NCI-H510A treated with DMSO at 0.1 percent for 48 hours (cell line): ENCODE measurements at regions not wholly inside any gene's neighbourhood (a gene's known extent, or its start where the extent isn't known, plus 50 kb on each side); places are given as distances from the start of the nearest gene placed in this dataset.

Source experiments
- DNase-seq: peaks from one replicate; lab custom pipeline; 2025; lab: John Stamatoyannopoulos, UW

DNA sequence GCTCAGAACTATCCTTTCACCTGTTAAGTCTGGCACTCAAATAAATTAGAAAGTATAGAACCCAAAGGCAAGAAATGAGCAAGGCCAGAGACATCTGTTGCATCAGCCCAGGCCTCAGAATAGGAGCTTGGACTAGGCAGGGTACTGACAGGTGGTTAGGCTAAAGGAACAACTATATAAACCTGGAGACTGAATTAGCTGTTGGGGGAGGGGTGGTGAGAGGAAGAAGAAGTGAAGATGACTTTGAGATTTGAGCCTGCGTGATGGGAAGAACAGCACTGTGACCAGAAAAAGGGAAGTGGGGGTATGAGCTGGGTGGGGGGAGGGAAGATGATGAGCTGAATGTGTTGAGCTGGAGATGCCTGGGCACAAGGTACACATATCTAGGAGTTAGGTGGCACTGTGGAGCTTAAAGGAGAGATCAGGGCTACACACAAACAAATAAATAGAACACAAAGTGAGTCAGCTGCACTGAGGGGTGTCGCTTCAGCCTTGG is 244.7 kb downstream of the PTEN start:
- no peak for DNase-seq

DNA sequence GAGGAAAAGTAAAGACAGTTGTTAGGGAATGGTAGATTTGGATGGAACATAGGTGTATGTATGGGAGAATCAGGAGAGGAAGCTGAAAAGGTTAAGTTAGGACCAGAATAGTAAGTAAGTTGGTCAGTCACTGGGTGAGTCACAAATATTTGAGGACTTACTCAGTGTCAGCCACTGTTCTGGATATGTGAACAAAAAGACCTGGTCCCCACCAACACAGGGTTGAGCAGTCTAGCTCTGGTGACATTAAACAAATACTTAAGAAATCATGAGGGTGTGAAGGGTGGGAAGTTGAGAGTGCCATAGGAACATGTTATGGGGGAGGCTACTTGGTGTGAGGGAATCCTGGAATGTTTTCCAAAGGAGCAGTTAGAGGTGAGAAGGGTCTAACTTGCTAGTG is 246.9 kb downstream of the PTEN start:
- no peak for DNase-seq

DNA sequence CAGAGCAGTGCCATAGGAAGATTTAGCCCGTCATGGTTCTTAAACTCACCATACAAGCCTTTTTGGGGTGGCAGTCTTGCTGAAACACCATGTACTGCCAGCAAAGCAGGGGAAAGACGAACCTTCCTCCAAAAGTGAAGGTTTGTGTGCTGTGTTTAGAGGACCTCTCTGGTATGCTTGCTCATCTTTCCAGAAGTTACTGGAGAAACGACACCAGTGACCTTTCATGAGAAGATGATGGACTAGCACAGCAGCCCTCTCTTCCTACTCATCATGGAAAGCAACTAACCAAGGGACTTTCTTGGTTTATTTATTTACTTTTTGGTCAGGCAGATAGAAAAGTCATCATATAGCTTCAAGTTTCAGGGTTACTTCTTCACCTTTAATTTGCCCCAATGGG is 247.4 kb downstream of the PTEN start:
- no peak for DNase-seq

DNA sequence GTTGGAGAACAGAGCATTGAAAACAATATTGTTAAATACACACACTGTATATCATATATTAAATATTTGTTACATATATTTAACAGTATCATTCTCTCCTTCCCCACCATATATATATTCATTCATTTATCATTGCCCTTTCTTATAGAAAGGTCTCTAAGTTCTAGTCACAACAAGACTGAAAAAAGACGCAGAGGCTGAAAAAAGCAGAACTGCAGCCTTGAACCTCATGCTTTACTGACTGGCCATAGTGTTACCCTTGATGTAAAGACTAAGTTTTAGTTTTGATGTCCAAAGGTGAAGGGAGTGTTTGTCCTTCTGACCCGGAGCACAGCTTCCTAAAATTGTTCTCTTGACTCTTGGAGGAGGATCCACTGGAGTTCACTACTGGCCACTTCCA is 247.9 kb downstream of the PTEN start:
- DNase-seq = no peak

DNA sequence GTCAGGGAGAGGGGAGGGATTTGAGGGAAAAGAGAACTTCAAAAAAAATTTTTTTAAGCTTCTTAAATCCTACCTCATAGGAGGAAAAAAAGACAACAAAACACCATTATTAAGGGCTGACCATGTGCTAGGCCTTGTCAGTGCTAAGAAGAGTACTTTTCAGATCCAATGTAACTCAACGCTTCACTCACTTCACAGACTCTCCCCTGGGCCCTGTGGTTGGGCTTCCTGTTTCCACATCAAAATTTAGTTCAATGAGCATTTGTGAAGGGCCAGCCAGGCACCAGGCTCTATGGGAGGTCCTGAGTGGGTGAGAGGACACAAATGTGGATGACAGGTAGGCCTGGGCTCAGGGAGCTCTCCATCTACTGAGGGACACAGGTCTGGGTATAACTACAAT is 249.8 kb downstream of the PTEN start:
- DNase-seq = no peak

DNA sequence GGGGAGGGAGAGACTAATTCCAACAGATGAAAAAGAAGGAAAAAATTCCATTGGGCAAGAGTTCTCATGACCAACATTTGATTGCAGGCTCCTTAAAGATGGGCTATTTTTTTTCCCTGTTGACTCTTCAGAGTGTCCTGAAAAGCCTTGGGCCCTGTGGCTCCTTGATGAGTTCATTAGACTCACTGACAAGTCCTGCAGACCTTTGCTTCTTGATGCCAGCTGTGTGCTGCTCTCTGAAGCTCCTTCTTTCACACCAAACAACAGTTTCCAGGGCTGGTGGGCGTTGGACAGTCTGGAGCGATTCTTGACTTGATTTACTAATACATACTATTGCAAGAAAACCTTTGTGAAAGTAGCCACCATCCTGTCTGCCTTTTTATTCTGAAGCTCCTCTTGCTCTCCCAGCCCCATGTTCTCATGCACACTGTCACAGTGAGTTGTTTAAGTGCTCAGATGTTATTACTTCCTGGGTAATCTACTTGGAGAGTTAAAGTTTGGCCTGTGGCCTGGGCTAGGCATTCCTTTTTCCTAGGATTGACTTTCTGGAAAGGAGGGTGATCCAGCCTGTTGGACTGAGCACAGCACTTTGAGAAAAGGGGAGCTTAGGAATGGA is 250.3 kb downstream of the PTEN start:
- DNase-seq = no peak

DNA sequence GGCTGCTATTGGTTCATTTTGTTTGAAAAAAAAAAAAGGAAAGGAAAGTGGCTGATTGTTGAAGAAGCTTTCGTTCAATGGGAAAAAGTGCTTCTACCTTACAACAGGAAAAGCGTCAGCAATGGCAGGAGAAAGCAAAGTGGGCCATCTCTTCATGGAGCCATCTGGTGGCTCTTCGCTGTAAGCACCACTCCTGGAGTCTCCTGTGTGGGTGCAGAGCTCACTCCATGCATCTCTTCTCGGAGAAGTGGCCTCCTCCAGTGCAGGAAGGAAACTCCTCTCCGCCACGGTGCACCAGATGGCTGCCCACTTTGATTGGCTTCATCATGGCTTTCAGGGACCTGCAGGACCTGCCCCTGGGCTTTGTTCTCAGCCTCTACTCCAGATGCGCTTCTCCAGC is 250.9 kb downstream of the PTEN start:
- DNase-seq = peak; percentile 72

DNA sequence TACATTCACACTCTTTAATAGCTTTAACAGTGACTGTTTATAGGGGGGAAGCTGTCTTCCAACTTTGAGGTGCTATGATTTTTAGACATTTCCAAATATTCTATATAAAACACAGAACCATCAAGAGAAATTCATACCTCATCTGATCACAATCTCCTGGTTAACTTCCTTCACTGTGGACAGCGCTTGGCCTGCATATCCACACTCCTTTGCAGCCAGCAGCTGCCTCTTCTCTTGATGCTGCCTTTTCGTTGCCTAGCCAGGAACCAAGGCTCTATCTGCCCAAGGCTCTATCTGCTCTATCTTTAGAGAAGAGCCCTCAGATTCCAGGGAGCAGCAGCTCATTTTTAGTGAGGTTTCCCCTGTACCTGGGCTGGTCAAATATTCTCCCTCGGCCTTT is 252.0 kb downstream of the PTEN start:
- DNase-seq = no peak

DNA sequence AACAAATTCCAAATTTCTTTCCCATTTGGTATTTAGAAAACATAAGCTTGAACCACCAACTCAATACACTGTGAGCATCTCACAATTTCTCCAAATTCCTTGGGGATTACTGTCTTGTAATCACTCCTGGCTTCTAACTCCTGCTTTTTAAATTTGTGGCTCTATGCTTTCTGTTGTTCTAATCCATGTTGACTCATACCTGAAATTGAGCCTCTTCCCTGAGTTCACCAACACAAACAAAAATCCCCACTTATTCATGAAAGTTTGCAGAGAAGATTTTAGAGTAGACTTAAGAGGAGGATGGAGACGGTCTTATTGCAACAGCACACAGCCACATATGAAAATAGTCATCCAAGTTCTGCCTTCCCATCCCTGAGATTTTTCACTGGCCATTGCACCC is 252.5 kb downstream of the PTEN start:
- DNase-seq = no peak

DNA sequence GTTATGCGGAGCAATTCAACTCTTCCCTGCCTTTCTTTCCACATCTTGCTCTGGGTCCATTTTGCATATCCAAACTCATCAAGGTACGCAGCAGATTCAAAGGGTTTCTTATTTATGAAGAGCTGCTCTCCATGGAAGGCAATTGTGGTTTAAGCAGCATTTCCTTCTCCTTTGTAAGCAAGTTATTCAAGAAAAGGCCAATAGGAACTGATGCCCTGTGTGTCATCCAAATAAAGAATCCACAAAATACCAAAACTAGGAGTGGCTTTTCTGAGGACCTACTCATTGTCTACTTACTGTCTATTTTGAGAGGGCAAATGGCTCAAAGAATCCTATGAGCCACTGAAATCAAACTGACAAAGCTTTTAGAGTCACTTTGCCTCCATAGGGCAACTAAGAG is 253.1 kb downstream of the PTEN start:
- DNase-seq = no peak

DNA sequence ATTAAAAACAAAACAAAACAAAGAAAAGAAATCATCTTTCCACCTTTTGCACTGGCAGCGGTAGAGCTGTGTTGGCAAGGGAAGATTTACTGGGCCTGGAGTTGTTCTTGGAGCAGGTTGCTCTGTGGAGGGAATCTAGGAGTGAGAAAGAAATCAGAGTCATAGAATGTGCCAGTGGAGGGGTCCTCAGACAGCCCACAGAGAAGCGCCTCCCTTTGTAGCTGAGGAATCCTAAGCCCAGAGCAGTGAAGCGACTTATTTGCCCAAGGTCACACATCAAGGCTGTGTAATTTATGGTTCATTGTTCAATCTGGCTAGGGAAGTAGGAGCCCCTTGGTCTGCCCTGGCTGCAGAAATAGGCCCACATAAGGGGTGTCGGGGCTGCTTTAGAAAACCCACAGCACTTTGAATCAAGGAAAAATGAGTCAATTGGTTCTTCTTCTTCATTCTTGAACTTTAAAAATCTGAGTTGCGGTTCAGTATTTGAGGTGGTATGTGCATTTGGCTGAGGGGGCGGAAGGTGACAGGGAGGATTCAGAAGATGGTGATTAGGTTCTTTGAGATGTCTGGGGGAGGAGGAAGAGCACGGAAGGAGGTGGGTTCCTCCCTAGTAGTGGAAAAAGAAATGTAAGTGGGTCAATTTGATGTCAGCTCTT is 253.7 kb downstream of the PTEN start:
- no peak for DNase-seq

DNA sequence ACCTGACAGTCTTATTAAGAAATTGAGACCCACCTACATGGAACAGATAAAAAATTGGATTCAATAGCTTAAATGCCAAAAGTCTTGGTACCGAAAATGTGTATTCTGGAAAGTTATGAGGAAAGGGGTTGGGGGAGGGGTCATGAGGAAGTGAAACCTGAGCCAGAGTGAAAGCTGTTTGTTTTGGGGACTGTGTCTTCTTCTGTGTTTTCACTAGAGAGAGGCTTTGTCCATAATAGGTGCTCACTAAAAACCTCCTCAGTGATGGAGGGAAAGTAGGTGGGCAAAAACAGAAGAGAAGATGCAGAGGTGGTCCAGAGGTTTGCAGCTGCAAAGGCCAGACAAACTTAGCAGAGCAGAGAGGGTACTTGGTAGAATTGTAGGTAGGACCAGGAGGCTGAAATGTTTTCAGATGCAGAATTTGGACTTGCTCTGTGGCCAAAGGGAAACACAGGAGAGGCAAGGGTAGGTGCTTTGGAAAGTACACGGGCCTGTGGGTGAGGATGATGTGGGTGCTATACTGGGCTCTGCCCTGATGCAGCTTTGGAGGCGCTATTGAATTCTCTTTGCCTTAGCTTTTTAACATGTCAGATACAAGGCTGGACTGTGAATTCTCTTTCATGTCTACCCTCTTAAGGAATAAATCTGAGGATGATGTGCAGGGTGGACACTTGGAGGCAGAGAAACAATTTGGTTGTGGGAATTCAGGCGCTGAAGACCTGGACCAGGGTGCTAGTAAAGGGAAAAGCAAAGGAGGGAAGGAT is 254.6 kb downstream of the PTEN start:
- no peak for DNase-seq

DNA sequence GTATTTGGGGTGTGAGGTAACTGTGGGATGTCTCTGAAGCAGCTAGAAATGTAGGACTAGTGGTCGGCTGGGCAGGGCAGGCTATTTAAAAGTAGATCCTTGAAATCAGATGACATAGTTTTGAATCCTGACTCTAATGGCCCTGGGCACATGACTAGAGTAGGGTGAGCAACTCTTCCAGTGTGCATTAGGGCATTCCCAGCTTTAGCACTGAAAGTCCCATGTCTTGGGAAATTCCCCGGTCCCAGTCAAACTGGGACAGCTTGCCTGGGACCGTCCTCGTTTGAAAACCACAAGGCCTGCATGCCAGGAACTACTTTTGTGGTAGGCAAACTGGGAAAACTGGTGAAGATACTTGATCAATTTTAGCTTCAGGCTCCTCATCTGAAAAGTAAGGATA is 255.3 kb downstream of the PTEN start:
- no peak for DNase-seq

DNA sequence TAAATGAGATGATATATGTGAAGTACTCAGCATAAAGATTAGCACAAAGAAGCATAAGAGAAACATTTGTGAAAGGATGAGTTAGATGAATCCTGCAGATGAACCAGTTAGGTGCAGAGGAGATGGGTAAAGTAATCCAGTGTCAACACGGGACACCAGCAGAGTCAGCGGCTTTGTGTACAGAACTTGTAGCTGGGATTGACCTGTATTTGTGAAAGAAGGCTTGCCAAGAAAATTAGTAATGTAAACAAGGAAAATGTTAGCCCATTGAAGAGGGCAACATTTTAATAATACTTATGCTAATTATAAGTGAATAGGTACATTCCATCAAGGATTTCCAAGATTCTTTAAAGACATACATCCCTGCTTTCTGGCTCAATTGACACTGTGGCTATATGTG is 255.7 kb downstream of the PTEN start:
- no peak for DNase-seq

DNA sequence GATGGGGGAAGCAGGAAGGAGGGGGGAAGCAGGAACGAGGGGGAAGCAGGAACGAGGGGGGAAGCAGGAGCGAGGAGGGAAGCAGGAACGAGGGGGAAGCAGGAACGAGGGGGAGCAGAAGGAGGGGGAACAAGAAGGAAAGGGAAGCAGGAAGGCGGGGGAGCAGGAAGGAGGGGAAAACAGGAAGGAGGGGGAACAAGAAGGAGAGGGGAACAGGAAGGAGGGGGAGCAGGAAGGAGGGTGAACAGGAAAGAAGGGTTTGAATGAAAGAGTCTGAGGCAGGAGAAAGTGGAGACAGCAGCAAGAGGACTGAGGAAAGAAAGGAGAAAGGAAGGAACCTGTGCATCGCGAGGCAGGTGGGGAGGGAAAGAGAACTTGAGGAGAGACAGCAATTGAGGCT is 256.6 kb downstream of the PTEN start:
- DNase-seq = no peak

DNA sequence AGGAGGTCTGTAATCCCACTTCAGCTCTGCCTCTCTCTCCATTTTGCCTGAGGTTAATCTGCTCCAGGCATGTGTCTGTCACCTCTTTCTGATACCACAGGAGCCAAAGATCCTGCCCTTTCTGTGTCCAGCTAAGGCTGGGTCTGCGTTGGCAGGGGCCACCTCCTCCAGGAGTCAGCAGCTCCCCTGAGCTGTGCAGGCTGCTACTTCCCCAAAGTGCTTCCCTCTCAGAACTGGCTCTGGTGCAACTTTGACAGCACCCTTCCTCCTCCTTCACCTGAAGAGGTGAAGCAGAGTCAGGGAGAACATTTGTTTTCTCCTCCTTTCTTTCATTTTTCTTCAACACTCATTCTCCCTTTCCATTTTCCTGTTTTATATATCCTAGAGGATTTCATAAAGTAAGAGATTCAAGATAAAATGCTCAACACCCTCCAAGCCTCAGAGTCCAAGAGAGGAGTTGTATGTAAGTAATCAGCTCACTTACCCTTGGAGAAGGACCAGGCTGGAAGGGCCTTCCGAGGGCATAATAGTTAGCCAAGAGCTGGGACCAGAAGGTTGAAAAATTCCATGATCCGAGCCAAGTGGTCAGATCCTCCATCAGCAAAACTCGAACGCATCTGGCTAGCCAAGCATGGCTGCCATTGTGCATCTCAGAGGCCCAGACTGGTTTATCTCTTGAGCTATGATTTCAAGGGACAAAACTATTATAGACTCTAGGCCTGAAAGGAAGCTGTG is 257.3 kb downstream of the PTEN start:
- no peak for DNase-seq

DNA sequence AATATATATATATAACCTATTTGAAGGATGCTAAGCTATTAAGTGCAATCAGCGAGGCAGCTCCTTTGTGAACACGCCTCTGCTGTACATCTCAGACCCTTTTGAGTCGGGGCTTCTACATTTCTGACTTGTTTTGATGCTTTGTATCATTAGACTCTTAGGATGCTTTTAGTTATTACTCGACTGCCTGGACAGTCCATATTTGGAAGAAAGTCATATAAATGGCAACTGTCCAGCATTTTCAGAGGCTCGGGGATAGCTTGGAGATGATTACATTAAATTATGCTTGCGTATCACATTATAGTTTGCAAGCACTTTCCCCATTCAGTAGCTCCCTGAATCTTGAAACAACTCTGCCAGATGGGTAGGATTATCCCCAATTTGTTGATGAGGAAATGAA is 257.9 kb downstream of the PTEN start:
- DNase-seq = no peak

DNA sequence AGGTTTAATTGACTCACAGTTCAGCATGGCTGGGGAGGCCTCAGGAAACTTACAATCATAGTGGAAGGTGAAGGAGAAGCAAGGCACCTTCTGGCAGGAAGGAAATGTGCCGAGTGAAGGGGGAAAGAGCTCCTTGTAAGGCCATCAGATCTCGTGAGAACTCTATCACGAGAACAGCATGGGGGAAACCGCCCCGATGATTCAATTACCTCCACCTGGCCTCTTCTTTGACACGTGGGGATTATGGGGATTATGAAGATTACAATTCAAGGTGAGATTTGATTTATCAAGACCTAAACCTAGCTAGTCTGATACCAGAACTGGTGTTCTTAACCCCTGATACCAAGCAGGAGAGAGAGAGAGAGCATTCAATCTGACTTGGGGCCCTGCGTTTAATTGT is 258.7 kb downstream of the PTEN start:
- DNase-seq = no peak

DNA sequence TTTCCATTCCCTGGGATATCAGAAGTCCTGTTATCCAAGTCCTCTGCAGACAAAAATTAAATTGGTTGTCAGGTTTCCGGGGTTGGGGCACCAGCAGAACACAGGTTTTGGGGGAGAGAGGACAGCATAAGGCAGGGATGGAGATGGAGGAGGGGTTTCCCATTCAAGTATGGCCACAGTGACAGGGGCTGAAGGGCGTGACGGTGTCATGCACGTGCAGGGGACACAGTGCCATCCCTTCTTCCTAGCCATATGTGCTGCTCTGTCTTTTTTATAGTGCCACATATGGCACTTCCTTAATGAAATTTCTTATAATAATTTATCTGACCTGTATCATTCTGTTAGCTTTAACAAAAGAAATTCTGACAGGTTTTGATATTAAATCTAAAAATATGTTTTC is 259.2 kb downstream of the PTEN start:
- no peak for DNase-seq

DNA sequence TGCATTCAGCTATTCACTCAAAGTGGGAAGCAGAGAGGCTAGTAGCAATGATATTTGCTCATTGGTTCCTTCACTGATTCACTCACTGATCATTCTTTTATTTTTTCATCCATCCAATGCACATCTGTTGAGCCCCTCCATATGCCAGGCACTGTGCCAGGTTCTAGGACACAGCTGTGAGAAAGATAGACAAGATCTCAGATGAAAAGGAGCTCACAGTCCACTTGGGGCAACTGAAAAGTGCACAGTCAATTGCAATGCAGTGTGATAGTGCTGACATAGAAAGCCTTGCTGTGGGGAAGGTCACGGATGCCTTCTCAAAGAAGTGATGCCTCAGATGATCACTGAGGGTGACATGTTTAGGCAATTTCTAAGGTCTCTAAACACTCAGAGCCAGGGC is 262.3 kb downstream of the PTEN start:
- no peak for DNase-seq

DNA sequence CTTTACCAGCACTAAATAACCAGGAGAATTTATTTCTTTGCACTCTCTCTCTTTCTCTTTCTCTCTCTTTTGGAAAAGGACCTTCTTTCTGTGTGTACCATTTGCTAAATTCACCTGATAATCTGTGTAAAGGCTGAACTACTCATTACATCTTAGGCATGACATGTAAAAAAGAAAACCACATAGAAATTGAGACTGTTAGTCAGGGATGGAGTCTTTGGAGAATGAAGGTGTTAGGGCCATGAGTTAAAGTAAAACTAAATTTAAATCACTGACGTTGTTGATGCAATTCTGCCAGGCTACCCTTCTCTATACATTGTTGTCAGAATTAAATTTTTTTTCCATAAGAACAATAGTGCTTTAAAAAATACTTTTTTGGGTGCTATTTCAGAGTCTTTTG is 263.3 kb downstream of the PTEN start:
- DNase-seq = no peak

DNA sequence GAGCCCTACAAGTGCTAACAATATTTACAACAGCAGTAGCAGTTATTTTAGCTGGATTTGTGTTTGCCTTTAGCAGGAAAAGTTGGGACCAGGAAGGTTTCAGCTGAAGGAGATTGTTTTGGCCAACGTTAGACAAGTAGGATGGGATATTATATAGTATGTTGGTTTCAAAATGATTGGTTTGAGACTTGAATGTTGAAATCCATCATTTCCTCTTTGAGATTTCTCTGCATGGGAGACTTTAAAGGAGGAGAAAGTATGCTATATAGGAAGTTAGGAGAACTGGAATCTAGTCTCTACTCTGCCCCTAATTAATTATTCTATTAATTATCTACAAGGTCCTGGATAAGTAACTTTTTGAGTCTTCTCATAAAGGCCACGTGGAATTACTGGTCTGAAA is 263.8 kb downstream of the PTEN start:
- no peak for DNase-seq

DNA sequence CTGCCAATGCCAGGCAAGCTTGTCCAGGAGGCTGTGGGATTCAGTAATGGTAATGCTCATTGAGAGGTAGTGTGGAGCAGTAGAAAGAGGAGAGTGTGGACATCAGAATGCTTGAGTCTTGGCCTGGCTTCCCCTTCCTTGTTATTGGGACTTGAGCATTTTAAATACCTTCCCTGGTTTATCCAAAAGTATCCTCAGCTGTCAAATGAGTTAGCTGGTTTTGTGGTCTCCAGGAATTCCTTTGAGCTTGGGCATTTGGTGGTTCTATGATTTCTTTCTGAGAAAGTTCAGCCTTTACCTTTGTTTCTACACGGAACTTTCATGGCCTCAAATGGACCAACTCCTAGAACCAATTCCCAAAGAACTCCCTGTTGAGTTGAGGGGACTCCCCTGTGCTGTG is 264.3 kb downstream of the PTEN start:
- no peak for DNase-seq
